Endothelial cell of umbilical vein (primary cell): ENCODE measurements at regions not wholly inside any gene's neighbourhood (a gene's known extent, or its start where the extent isn't known, plus 50 kb on each side); places are given as distances from the start of the nearest gene placed in this dataset.

Experiments
- BruUV-seq: library from RNA; stranded (reverse); fragments of 400-500 nt; replicated peaks from 2 replicates; lab custom pipeline; 2021; lab: Mats Ljungman, UMichigan
- CTCF ChIA-PET: fragments of 300-600, 350-600 bp; sonication (Branson Sonifier 250); formaldehyde crosslinking; loops from one replicate; lab custom pipeline; 2021; ENCODE audit warnings: antibody characterized with exemption, inconsistent platforms; lab: Charles Lee
- POLR2A ChIA-PET: fragments of 300-600, 350-600 bp; sonication (Branson Sonifier 250); formaldehyde crosslinking; loops from one replicate; lab custom pipeline; 2021; ENCODE audit warnings: antibody characterized with exemption, inconsistent platforms; lab: Charles Lee
- DNase-seq: peaks from one replicate; pipeline ENCODE4 v3.0.0-alpha.2; 2011; ENCODE audit warnings: low read depth, low spot score
- FAIRE-seq: peaks from 2 replicates; lab custom pipeline; 2011; peaks lifted over from hg19 to GRCh38; lab: Jason Lieb, UNC
- H2AFZ ChIP-seq: 2 replicates; pipeline ENCODE4 v1.6.0; 2012; ENCODE audit warnings: low read depth, low read length, control low read depth, inconsistent platforms
- H3K27ac ChIP-seq: 2 replicates; pipeline ENCODE4 v1.5.1; 2011; ENCODE audit warnings: low read depth, mild to moderate bottlenecking, control low read depth, low read length, moderate library complexity; ENCODE audit not compliant: insufficient read depth
- H3K27me3 ChIP-seq, 2 experiments: 2 replicates each; pipeline versions ENCODE4 v1.6.0 to v1.6.1; 2011; ENCODE audit warnings: low read length in 2 of 2, mixed read lengths in 1 of 2; ENCODE audit not compliant: control insufficient read depth in 2 of 2, insufficient read depth in 2 of 2
- H3K36me3 ChIP-seq, 2 experiments: 2 replicates in 1 of 2; 3 replicates in 1 of 2; pipeline ENCODE4 v1.5.1; 2011; ENCODE audit warnings: low read length in 2 of 2, mild to moderate bottlenecking in 1 of 2, moderate library complexity in 1 of 2; ENCODE audit not compliant: control insufficient read depth in 2 of 2, insufficient read depth in 2 of 2; ENCODE audit errors: extremely low read depth in 1 of 2
- H3K4me1 ChIP-seq: 3 replicates; pipeline ENCODE4 v1.5.1; 2011; ENCODE audit warnings: mild to moderate bottlenecking, low read length; ENCODE audit not compliant: control insufficient read depth, insufficient read depth; ENCODE audit errors: extremely low read depth
- H3K4me2 ChIP-seq: 2 replicates; pipeline ENCODE4 v1.6.1; 2011; ENCODE audit warnings: low read length, control low read depth, mixed read lengths; ENCODE audit not compliant: insufficient read depth
- H3K4me3 ChIP-seq, 3 experiments: fragments of 200-600 bp in 1 of 3; sonication (generic), shearing (Covaris generic) in 1 of 3; replicated peaks in 1 of 3; 2 replicates each; pipeline ENCODE4 v1.5.1; 2011 to 2016; ENCODE audit warnings: control low read depth in 3 of 3, low read length in 3 of 3, mild to moderate bottlenecking in 2 of 3, inconsistent platforms in 1 of 3, low read depth in 1 of 3, moderate library complexity in 1 of 3; ENCODE audit not compliant: insufficient read depth in 1 of 3
- H3K79me2 ChIP-seq: 2 replicates; pipeline ENCODE4 v1.6.0; 2012; ENCODE audit warnings: low read length, inconsistent platforms; ENCODE audit not compliant: control insufficient read depth, insufficient read depth
- H3K9ac ChIP-seq: replicated peaks from 2 replicates; pipeline ENCODE3; 2011; ENCODE audit warnings: low read length, control low read depth; ENCODE audit not compliant: insufficient read depth; ENCODE audit errors: extremely low read depth
- H3K9me1 ChIP-seq: replicated peaks from 3 replicates; pipeline ENCODE4 v1.6.0; 2011; ENCODE audit warnings: mild to moderate bottlenecking, low read length; ENCODE audit not compliant: control insufficient read depth, insufficient read depth; ENCODE audit errors: extremely low read depth
- H3K9me3 ChIP-seq: replicated peaks from 2 replicates; pipeline ENCODE4 v1.5.1; 2012; ENCODE audit warnings: low read length, inconsistent platforms; ENCODE audit not compliant: control insufficient read depth, insufficient read depth
- H4K20me1 ChIP-seq: replicated peaks from 2 replicates; pipeline ENCODE3; 2011; ENCODE audit warnings: mild to moderate bottlenecking, low read length; ENCODE audit not compliant: control insufficient read depth, insufficient read depth; ENCODE audit errors: extremely low read depth
- CTCF ChIP-seq, 2 donors: IDR thresholded peaks; 1 replicate in 1 of 2; 2 replicates in 1 of 2; pipeline ENCODE4 v1.5.1; 2011; ENCODE audit warnings: low read length in 2 of 2, mild to moderate bottlenecking in 2 of 2, moderate library complexity in 2 of 2, control low read depth in 1 of 2, inconsistent platforms in 1 of 2, low read depth in 1 of 2; ENCODE audit not compliant: insufficient read depth in 1 of 2; ENCODE audit errors: extremely low read depth in 1 of 2
- FOS ChIP-seq: IDR thresholded peaks from 2 replicates; pipeline ENCODE4 v1.6.1; 2011; ENCODE audit warnings: mild to moderate bottlenecking, low read length, moderate library complexity, borderline replicate concordance; ENCODE audit not compliant: insufficient read depth
- JUN ChIP-seq: IDR thresholded peaks from 2 replicates; pipeline ENCODE4 v1.6.1; 2011; ENCODE audit warnings: borderline replicate concordance, low read depth; ENCODE audit not compliant: insufficient read length, insufficient read depth
- MYC ChIP-seq: IDR thresholded peaks from one replicate; pipeline ENCODE4 v1.6.1; 2011; ENCODE audit warnings: mild to moderate bottlenecking, low read depth, low read length
- POLR2A ChIP-seq: IDR thresholded peaks from 2 replicates; pipeline ENCODE4 v1.6.1; 2012; ENCODE audit warnings: low read depth, mild to moderate bottlenecking, control low read depth, low read length
- POLR2AphosphoS5 ChIP-seq: IDR thresholded peaks from 2 replicates; pipeline ENCODE4 v1.6.1; 2012; ENCODE audit warnings: low read depth, mild to moderate bottlenecking, control low read depth, low read length, moderate library complexity; ENCODE audit not compliant: insufficient read depth
- dilution Hi-C: fragments of 300-500 bp; cut with MboI; formaldehyde crosslinking; loops from one replicate; pipeline ENCODE4 v1.15.0; 2019; ENCODE audit warnings: low sequenced_read_pairs; ENCODE audit not compliant: extremely low pct_ligation_motif_present
- intact Hi-C: fragments of 100-400 bp; cut with micrococcal nuclease; formaldehyde crosslinking; loops from one replicate; pipeline ENCODE4 v1.10.0; 2022

GRCh38 chr2:71785516-71785981, 332.2 kb downstream of the DYSF start:
- no peak for FAIRE-seq
- no TSS peak for BruUV-seq

More at GRCh38 chr2:71785516-71785981, 332.2 kb downstream of the DYSF start:
- Histone ChIP-seq H3K36me3 (no peaks in the 10 kb centered on the region), H3K27ac (no peak overlapping the region), H3K79me2 (no peaks in the 10 kb centered on the region), H4K20me1 (no peaks in the 10 kb centered on the region), H3K9me1 (no peaks in the 10 kb centered on the region), H3K4me1 (no peaks in the 10 kb centered on the region), H2AFZ (no peak overlapping the region), H3K27me3 (peaks cover 2 to 3% of the 10 kb centered on the region in 2 experiments), H3K9me3 (no peaks in the 10 kb centered on the region), H3K4me2 (no peak overlapping the region), H3K9ac (no peak overlapping the region), H3K4me3 (no peak overlapping the region)
- intact Hi-C loops, result no loop called here
- DNase-seq, result no peak
- CTCF ChIA-PET, result interaction anchor here (1.2 kb wide), 1 partner anchor 12 kb away, joined by 4 read pairs; no protein-coding TSS in a partner anchor
- no peak for TF ChIP-seq POLR2A
- no peak for TF ChIP-seq JUN
- no peak for TF ChIP-seq CTCF (IDR thresholded peaks at IDR 0.05; ENCODE audit: extremely low read depth in 1 of 2, insufficient read depth in 1 of 2, low read depth in 1 of 2, low read length in 2 of 2)
- no peak for TF ChIP-seq POLR2AphosphoS5
- TF ChIP-seq MYC, result no peak
- TF ChIP-seq FOS, result no peak
- dilution Hi-C loops, result no loop called here
- POLR2A ChIA-PET, result no interaction called here
